Islet of Langerhans (tissue), 1 donor: ENCODE measurements at regions not wholly inside any gene's neighbourhood (a gene's known extent, or its start where the extent isn't known, plus 50 kb on each side); places are given as distances from the start of the nearest gene placed in this dataset.
"Not testable (repeated sequence)": the region's sequence is repeated elsewhere in the genome, so short reads cannot be mapped to it uniquely, and the experiment has no call there.

Source experiments
- FAIRE-seq: peaks from one replicate; lab custom pipeline; 2011; peaks lifted over from hg19 to GRCh38; lab: Jason Lieb, UNC

GRCh38 chr7:13800694-13801448, 188.6 kb downstream of the ETV1 start:
- FAIRE-seq: peak; percentile 100

DNA sequence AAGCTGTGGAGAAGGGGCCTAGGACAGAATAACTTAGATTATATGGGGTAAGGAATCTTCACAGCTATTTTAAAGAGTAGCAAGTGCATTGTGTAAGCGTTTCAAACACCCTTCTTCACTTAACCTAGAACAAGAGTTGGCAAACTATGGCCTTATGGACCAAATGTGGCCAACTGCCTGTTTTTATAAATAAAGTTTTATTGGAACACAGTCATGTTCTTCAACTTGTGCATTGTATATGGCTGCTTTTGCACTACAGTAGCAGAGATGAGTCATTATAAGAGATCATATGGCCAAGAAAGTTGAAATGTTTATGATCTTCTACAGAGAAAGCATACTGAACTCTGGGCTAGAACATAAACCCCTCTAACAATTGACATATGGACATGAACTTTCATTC, 187.8 kb downstream of the ETV1 start:
- no peak for FAIRE-seq

DNA sequence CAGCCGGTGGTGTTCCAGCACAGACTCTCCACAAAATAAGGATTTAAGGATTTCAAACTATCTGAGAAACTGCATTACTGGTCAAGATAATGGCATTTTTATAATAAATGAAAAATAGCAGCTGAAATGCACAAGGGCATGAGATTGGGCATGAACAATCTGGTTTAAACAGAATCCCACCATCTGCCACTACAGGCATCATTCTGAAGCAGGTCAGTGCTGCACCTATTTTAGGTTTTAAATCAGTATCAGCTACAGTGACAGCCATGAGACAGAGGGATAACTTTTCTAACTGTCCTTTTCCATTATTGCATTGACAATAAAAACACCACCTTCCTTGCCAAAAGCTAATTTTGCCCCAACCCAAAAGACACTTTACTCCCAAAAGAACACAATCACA, 186.8 kb downstream of the ETV1 start:
- FAIRE-seq: no peak

DNA sequence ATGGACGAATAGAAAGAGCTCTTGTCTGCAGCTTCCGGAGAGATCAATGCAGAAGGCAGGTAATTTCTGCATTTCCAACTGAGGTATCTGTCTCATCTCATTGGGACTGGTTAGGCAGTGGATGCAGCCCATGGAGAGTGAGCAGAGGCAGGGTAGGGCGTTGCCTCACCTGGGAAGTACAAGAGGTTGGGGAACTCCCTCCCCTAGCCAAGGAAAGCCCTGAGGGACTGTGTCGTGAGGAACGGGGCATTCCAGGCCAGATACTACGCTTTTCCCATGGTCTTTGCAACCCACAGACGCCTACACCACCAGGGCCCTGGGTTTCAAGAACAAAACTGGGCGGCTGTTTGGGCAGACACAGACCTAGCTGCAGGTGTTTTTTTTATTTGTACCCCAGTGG, 186.3 kb downstream of the ETV1 start:
- FAIRE-seq: no peak

- not testable (repeated sequence) for FAIRE-seq
Observed at GRCh38 chr7:13806089-13806867, 183.2 kb downstream of the ETV1 start.

- not testable (repeated sequence) for FAIRE-seq
Observed at GRCh38 chr7:13817230-13817629, 172.2 kb downstream of the ETV1 start.

GRCh38 chr7:13821152-13821787, 168.2 kb downstream of the ETV1 start:
- FAIRE-seq: no peak

DNA sequence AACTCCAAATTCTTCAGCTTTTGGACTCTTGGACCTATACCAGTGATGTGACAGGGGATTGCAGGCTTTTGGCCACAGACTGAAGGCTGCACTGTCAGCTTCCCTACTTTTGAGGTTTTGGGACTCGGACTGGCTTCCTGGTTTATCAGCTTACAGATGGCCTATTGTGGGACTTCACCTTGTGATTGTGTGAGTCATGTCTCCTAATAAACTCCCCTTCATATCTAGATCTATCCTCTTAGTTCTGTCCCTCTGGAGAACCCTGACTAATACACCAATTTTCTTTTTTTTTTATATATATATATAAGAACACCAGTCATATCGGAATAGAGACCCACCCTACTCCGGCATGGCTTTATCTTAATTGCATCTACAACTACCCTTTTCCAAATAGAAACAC, 166.8 kb downstream of the ETV1 start:
- FAIRE-seq: no peak

DNA sequence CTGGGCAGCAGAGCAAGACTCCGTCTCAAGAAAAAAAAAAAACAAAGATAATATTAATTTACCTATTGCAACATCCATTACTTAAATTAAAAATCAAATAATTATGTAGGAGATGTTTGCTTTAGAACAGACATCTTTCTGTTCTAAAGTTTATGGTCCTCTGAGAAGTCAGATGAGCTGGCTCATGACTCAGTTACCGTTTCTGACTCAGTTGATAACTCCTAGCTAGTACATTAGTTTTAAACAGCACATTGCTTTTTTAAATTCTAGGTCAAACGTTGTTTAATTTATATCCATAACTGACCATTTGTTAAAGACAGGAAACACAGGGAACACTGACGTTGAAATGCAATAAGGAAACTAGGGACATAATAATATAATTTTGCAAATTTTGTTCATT, 162.7 kb downstream of the ETV1 start:
- no peak for FAIRE-seq

GRCh38 chr7:13827716-13828115, 161.8 kb downstream of the ETV1 start:
- FAIRE-seq: no peak

- no peak for FAIRE-seq
Observed at GRCh38 chr7:13829231-13829630, 160.2 kb downstream of the ETV1 start.

GRCh38 chr7:13829914-13830900, 159.3 kb downstream of the ETV1 start:
- no peak for FAIRE-seq

- FAIRE-seq: no peak
Observed at GRCh38 chr7:13832346-13832745, 157.1 kb downstream of the ETV1 start.

DNA sequence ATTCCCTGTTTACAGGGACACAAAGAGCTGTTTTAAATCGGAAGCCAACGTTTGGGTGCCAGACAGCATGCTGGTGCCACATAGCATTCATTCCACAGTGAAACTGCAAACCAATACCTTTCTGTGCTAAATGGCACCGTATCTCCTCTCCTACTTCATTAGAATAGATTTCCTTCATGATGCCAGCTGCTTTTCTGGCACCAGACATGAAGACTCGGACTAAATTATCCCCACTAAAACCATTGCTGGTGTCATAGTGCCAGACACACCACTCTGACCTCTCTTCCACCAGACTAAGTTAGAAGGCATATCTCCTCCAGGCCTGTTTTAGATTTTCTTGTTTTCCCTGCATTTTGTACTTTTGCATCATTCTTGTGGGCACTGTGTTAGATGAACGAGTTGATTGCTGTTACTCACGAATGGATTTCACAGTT, 155.1 kb downstream of the ETV1 start:
- no peak for FAIRE-seq

DNA sequence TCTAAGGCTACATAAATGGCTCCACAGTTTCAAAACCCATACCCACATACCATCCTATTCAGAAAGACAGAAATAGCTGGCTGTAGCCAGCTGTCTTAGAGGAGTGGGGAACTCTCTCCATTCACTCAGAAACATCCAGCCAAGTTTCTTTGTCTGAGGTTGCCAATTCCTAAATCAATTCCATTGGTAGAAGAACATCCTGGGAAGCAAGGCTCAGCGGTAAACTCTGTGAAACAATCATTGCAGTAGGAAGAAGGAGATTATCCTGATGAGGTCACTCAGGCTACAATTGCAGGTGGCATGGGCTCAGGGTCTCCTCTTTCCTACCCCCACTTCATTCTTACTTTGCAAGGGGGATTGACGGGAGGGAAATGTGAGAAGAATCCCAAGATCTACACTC, 154.0 kb downstream of the ETV1 start:
- FAIRE-seq: no peak

- peak; percentile 100 for FAIRE-seq
Observed at GRCh38 chr7:13839063-13839462, 150.4 kb downstream of the ETV1 start.
